ENCODE measurements at regions not wholly inside any gene's neighbourhood (a gene's known extent, or its start where the extent isn't known, plus 50 kb on each side); places are given as distances from the start of the nearest gene placed in this dataset.

- no peak for TF ChIP-seq CTCF (IDR thresholded peaks at IDR 0.05)
- no peak for TF ChIP-seq POLR2A (IDR thresholded peaks at IDR 0.05)
Observed at GRCh38 chr10:81036257-81036656, 498.6 kb downstream of the SH2D4B start.
